ENCODE measurements at regions not wholly inside any gene's neighbourhood (a gene's known extent, or its start where the extent isn't known, plus 50 kb on each side); places are given as distances from the start of the nearest gene placed in this dataset.
A peak's percentile ranks its signal among the peaks of the same experiment; 100 is the strongest.
"Not testable (repeated sequence)": the region's sequence is repeated elsewhere in the genome, so short reads cannot be mapped to it uniquely, and the experiment has no call there.

DNA sequence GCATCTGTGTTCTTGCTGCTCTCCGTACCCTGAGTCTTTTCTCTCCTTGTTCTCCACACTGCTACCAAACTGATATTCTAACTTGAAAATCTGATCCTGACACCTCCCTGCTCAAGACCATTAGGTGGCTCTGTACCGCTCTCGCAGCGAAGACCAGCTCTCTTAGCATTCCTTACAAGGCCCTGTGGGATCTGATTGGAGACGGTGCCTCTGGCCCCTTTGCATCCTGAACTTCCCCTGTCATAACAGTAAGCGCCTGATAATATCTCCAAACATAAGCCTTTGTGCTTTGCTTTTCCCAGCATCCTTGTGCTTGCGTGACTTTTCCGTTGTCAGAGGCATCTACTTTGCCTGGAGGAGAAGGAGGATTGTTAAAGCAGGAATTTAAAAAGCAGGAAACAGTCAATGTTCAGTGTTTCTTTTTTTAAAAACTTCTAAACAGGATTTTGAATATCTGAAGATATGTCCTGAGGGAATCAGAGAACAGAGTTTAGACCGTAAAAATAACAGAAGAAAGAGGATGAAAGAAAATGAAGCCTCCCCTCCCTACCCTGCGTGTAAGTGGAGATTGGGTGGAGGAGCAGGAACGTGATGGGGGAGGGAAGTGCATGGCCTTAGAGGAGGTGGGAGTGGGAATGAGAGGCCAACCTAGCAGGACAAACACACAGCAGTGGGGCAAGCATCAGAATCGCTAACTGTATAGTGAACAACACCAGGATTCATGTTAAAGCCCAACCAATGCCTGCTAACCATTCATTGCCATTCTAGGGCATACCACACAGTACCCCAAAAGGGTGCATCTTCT is 89.2 kb upstream of the STMND1 start:
- DNase-seq (ENCODE audit: low read depth): no peak

DNA sequence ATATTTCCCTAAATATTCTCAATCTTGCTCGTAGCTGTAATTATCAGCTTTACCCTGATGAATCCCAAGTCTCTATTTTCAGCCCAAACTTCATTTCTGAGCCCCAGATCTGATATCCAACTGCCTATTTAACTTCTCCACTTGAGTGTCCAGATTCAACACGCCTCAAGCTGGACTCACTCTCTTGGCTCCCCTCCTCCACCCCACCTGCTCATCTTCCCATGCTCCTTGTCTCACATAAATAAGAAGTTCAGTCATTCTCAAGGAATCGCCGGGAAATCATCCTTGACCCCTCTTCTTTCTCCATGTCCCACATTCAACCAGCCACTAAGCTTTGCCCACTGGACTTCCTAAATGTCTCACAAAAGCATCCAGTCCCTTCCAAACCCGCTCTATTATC is 89.9 kb upstream of the STMND1 start:
- no peak for DNase-seq (ENCODE audit: low read depth)

DNA sequence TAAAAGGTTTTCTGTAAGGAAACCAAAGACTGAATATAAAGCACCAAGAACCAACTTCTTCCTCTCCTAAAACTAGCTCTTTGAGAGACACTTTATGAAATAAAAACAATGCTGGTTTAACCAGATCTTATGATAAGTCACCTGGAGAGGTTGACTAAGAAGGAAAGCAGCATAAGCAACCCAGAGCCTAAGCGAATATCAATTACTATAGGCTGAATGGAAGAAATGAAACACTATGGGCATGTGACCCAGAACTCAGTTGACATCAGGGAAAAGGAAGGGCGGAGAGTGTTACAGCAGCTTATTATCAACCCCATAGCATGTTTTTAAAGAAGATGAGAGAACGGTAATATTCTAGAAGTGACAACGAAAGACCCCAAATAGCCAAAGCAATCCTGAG is 94.1 kb upstream of the STMND1 start:
- DNase-seq (ENCODE audit: low read depth): no peak

DNA sequence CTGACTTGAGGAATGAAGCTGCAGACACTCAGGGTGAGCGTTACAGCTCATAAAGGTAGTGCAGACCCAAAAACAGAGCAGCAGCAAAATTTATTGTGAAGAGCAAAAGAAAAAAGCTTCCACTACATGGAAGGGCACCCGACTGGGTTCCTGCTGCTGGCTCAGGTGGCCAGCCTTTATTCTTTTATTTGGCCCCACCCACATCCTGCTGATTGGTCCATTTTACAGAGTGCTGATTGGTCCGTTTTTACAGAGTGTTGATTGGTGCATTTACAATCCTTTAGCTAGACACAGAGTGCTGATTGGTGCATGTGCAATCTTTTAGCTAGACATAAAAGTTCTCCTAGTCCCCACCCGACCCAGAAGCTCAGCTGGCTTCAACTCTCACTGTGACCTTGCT is 95.3 kb upstream of the STMND1 start:
- no peak for DNase-seq (ENCODE audit: low read depth)

DNA sequence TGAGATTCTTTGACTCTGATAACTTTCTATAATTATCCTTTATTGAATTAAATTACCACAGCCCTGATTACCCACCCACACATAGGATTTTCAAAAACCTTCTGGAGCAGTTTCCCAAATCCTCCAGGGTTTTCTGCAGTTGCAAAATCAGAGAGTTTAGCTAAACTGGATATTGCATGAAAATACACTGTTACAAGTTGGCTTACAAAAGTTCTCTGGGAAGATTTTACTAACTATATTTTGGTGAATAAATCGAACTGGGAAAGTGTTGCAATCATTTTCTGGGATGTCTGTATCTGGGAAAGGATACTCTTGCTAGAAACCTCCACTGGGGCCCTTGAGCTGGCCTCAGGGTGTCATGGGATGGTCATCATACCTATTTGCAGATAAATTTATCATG is 97.6 kb upstream of the STMND1 start:
- DNase-seq (ENCODE audit: low read depth): no peak

DNA sequence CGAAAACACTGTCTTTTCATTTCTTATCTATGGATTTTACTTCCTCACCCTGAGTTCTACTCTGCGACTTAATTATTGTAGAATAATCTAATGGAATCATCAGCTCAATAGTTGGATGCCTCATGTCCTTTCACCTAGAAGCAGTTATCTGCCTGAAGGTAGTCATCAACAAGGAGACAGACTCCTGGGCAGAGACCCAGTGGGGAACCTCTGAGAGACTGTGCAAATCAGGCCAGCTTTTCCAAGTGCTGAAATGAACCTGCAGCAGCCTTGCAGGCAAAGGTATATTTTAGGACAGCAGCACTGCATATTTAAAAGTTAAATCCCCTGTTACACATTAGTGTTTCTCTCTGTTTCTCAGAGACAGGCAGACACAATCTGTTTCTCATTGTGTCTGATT is 99.7 kb upstream of the STMND1 start:
- no peak for DNase-seq (ENCODE audit: low read depth)

DNA sequence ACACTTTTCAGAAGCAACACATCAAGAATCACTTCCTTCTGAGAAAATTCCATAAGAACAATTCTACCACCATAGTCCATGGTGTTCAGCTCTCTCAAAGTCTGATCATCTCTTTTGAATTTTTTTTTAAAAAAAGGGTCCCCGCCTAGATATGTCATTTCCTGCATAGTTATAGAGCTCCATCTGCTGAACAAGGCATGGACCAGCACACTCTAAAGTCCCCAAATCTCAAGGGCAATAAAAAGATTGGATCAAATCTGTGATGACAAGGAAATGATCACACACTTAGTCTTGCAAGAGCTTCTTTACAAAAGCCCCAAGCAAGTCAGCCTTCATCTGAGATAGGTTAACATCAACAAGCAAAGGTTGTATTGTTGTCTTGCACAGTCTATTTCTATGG is 100.7 kb upstream of the STMND1 start:
- no peak for DNase-seq (ENCODE audit: low read depth)

DNA sequence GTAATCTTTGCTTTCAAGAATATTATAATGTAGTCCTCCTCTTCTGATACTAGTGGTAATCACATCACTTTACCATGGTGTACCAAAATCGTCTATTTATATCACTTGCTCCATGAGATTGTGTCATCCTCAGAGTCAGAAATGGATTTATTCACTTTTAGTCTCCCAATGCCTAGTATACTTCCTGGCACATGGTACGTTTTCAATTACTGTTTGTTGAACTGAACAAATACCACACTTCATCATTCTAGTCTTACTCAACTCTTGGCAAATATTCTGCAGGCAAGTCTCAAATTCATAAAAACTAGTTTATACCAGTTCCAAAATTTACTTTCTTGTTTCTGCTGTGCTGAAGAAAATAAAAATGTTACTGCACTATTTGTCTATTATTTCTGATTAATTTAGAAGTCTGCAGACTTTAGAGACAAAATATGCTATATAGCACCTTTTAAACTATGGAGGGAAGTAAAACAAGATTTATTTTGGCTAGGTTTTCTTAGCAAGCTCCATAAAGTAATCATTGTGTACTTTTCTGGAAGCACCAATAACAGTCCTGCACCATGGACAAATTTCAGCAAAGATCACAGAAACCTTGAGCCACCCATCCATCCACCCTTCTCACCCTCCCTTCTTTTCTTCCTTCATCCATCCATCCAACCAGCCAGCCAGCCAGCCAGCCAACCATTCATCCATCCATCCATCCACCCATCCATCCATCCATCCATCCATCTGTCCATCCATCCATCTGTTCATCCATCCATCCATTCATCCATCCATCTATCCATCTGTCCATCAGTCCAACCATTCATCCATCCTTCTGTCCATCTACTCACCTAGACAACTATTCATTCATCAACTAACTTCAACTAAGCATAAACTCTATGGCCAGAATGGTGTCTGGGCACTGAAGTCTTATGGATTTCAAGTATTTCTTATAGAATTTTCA is 102.1 kb upstream of the STMND1 start:
- peak; percentile 55 for DNase-seq (ENCODE audit: low read depth)

DNA sequence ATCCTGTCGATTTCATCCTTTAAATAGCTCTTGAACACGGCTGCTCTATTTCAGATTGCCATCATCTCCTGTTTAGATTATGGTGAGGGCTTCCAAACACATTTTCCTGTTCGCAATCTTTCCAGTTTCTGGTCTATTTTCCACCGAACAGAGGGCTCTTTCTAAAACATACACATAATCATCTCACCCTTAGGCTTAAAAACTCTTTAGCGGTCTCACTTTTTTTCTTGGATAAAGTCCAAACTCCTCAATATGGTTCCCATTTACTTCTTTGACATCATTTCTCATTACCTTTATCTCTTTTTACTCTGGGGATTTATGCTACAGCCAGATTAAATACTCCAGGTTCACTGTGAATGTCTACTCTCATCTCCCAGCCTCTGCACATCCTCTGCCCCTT is 103.4 kb upstream of the STMND1 start:
- no peak for DNase-seq (ENCODE audit: low read depth)

DNA sequence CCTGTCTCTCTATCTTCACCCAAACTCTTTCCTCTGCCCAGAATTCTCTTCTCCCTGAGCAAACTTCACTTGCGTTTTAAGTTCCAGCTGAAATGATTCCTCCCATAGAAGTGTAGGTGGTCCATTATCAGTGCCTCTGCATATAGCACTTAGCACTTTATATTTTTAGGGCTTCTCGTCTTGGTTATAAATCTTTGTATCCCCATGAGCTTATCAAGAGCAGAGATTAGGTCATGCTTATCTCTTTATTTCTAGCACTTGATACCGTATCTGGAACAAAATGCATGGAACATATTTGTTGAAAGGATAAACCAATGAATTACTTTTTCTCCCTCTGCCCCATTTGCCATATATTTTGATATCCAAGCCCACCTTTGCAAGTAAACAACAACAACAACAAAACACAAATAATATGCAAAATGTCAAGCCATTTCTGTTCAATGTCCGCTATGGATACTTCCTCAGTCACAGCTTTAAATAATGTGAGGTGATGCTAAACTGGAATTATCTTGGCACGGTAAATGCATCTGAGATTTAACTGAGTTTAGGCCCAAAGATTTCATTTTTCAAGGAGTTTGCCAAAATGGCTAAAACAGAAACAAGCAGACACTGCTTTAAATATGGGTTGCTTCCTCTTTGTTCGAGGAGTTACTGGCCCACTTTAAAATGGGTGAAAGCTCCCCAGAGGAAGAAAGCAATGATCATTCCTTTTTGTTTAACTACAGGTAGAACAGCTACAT is 106.2 kb upstream of the STMND1 start:
- DNase-seq (ENCODE audit: low read depth): no peak

DNA sequence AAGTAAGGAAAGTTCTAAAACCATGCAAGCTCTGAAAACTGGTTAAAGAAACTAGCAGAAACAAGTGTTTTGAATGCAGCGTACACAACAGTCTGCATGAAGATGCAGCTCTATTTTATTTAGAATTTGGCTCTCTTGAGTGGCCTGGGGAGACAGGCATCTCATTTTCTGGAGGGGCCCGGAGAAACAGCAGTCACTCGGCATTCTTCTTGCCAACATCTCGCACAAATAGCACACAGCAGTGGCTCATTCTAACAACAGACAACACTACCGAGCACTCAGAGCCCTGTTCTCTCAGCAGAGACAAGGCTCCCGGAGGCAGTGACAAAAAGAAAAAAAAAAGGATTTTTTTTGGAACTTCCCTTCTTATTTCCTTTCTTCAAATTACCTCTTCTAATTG is 108.5 kb upstream of the STMND1 start:
- DNase-seq (ENCODE audit: low read depth): no peak

DNA sequence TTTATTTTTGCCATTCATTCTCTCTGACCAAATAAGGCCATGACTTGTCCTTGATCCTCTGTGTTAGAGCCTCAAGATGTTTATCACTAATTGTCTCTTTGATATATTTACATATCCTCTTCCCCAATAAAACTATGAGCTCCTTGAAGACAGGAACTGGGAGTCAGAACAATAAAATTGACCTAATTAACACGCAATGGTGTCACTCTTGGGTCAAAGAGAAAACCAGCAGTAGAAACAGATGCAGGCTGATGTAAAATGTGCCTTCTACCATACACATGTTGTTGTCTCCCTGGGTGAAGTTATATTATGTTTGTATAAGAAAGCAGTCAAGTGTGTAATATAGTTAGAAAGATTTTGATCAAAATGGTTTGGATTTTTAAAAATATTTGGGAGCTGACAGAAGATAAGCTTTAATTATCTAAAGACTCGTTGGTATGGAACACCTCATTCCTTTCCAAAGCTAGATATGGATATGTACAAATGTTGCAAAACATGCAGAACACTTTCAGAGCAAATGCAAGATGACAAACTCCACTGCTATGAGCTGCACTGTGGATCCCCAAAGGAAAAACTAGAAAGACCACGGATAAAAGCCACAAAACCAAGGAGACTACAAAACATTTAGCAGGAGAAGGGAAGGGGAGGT is 109.7 kb upstream of the STMND1 start:
- DNase-seq (ENCODE audit: low read depth): no peak

DNA sequence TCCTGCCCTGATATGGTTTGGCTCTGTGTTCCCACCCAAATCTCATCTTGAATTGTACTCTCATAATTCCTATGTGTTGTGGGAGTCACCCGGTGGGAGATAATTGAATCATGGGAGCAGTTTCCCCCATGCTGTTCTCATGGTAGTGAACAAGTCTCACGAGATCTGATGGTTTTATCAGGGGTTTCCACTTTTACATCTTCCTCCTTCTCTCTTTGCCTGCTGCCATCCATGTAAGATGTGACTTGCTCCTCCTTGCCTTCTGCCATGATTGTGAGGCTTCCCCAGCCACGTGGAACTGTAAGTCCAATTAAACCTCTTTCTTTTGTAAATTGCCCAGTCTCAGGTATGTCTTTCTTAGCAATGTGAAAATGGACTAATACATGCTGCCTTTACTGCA is 111.9 kb upstream of the STMND1 start:
- DNase-seq (ENCODE audit: low read depth): not testable (repeated sequence)

DNA sequence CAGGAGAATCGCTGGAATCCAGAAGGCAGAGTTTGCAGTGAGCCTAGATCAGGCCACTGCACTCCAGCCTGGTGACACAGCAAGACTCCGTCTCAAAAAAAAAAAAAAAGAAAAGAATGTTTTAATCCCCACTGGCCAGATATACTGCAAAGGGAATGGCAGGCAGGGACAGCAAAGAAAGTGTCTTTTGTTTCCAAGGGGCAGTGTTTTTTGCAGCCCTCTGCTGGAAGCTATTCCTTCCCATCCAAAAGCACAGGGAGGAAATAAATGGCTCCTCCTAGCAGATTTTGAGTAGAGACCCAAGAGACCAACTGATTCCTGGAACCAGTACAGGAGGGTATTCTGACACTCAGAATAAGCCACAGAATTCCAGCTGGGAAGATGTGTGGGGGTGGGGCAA is 112.5 kb upstream of the STMND1 start:
- no peak for DNase-seq (ENCODE audit: low read depth)

DNA sequence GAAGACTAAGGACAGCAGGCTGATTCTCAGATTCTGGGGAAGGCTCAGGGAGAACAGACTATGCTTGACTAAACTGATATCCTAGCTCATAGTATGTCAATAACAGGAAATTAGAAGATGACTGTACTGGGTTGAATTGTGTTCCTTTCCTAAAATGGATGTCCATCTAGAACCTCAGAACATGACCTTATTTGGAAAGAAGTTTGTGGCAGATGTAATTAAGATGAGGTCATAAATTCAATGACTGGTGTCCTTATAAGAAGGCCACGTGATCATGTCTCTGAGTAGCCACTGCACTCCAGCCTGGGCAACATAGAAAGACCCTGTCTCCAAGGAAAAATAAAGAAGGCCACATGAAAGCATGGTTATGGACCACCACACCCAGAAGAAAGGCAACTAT is 113.9 kb upstream of the STMND1 start:
- no peak for DNase-seq (ENCODE audit: low read depth)

DNA sequence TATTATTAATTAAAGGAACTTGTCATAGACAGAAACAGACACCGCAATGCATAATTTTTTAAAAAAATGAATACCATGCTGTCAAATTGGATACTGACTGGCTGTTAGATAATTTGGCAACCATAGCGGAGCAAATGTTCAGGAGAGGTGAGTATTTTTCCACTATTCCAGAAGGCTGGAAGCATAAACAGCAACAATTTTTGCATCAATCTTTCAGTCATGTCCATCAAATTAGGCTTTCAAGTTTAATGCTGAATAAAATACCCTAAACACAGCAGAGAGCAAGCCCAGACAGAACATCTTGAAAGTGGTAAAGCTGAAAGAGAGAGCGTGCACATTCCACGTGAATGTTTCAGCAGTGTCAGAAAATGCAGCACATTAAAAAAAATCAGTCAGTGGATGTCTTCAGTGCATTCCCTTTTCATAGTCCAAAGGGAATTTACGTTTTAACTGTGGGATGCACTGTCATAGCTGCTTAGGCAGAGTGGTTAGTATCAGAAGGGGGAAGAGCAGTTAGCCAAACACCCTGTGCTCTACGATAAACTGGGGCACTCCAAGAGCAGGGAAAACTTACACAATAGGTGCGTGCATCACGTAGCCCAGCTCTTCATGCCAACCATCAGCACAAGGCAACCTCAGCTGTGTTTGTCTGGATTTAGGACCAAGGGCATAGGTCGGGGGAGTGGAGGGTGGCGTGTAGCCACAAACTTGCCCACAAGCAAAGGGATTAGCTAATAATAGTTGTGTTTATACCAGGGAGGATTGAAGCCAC is 116.2 kb upstream of the STMND1 start:
- no peak for DNase-seq (ENCODE audit: low read depth)

DNA sequence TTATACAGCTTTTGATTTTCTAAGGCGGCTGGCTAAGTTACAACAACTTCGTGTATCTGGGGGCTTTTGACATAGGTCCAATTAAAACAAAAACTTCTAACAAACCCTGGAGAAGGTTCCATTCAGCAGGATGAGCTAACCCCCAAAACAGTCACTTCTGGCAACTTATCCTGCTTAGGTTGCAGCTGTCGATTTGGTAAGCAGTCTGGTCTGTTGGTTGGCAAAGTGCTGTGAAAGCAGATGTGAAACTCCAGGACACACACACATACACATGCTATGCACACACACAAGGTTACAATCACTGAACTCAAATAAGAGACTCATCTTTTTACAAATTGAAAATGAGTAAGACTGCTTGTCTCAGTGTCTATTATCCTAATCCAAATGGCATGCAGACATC is 119.0 kb upstream of the STMND1 start:
- DNase-seq (ENCODE audit: low read depth): peak; percentile 69

DNA sequence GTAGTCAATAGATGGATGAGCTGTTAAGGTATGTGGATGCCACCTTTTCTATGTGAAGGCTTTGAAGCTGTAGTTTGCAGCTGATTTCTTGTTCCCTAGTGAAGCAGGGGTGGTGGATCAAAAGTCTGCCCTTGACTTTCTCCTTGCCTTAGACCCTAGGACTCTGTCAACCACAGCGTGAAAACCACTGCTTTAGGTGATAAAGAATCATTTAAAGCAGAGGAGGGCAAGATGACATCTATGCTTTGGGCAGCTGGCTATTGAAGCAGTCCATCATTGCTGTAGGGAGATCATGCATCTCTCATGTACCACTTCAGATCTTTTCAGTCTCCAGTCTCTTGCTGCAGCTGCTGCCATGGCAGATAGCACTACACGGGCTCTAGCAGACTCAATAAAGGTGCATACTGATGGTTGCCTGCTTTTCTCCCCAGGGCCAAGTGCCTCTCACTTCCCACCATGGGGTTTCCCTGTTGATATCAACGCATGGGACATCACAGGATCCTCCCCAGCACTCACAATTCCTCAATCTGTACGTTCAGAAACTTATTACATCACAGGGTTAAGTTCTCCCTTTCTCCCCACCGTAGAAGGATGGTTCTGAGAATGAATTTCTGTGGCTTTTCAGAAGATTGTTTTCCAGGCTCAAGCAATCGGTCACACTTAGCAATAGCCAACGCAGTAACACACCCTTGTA is 122.0 kb upstream of the STMND1 start:
- no peak for DNase-seq (ENCODE audit: low read depth)

DNA sequence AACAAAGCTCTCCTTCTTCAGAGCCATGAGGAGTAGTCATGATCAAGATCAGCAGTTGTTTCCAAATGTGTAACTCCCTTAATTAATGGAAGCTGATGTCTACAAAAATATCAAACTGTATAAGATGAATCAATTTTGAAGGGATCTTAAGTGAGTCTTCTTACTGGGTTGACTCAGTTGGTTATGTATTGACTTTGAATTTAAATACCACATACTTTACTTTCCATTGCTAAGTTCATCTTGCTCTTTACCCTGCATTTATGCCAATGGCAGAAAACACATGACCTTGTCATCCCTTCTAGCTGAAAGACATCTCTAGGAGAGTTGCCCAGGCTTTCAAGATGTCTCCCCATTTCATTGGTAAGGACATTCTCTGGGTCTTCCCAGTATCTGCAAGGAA is 123.2 kb upstream of the STMND1 start:
- DNase-seq (ENCODE audit: low read depth): no peak

DNA sequence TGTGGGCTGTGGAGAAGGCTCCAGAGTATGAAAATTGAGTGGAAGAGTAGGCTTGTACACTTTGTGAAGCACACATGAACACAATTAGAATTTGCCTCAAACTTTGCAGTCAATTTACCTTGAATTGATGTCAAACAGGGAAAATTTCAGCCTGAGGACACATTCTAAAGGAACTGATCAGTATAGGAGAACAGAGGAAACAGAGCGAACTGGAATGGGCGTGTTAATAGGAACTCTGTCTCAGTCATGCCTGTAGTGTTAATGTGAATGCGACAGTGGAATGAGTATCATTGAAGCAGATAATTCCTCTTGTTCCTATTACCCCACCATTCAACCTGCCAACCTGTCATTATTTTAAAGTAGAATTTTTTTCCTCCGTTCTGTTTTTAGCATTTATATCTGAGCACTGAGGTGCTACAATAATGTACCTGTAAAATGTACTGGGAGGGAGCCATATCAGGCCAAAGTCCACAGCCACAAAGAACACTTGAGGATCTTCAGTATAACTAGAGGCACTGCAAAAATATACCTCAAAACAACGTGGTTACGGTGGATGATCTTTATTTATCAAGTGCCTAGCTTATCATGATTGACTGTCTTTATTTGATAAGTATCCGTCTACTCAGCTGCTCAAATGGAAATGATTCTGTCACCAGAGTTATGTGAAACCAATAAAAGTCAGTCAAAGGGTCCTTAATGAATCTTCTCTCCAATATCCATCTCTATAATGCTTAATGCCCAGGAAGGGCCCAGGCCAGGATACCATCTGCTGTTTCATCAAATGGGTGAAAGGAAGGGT is 125.3 kb upstream of the STMND1 start:
- DNase-seq (ENCODE audit: low read depth): no peak

Data from HS-5 (cell line).